ENCODE measurements at regions not wholly inside any gene's neighbourhood (a gene's known extent, or its start where the extent isn't known, plus 50 kb on each side); places are given as distances from the start of the nearest gene placed in this dataset.
A peak's percentile ranks its signal among the peaks of the same experiment; 100 is the strongest.

DNA sequence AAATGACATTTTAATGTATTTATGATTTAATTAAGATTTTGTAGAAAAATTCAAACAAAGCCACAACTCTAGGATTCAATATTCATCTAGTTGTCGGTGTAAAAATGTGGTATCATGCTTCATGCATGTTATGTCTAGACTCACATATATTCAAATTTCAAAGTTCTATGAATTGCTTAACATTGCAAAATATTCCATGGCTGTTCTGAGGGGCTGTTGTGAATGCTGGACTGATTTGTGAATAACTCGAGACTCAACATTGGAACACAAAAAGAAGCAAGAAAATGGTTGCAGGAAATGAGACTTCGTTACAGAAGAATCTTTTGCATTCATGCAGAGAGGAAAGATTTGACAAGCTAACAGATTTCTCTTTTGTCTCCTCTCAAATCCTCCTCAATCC, 705.9 kb downstream of the DHX35 start:
- no peaks in the 10 kb centered on the region for H3K4me1 ChIP-seq (ENCODE audit: insufficient read depth)
- H3K9me3 Mint-ChIP-seq = no peaks in the 10 kb centered on the region
- no peak overlapping the region for H2AFZ ChIP-seq
- H3K27ac Mint-ChIP-seq = no peak overlapping the region
- no peaks in the 10 kb centered on the region for H3K36me3 ChIP-seq (ENCODE audit: insufficient read depth)
- ATAC-seq (no peak), DNase-seq (ENCODE audit: low spot score) (no peak)
- peaks cover 5% of the 10 kb centered on the region; the same call in 1 of the 2 replicates for H3K9me2 ChIP-seq (ENCODE audit: insufficient read depth)
- H3K4me2 ChIP-seq = no peak overlapping the region
- peaks cover 6% of the 10 kb centered on the region for H3K27me3 Mint-ChIP-seq (ENCODE audit: insufficient read depth, low read depth, poor library complexity)
- no peaks in the 10 kb centered on the region for H3F3A ChIP-seq (replicated peaks; ENCODE audit: low read depth)
- TF ChIP-seq NANOG (IDR thresholded peaks at IDR 0.05; ENCODE audit: borderline replicate concordance) = no peak
- H3K79me2 ChIP-seq (replicated peaks; ENCODE audit: insufficient read depth) = no peaks in the 10 kb centered on the region
- H3K4me3 Mint-ChIP-seq = no peak overlapping the region
- no peaks in the 10 kb centered on the region for H3K27me3 ChIP-seq (ENCODE audit: insufficient read depth)
- H4K20me1 ChIP-seq (replicated peaks; ENCODE audit: insufficient read depth) = no peaks in the 10 kb centered on the region
- H3K4me3 ChIP-seq = no peak overlapping the region
- H3K4me1 Mint-ChIP-seq = peaks cover 3% of the 10 kb centered on the region; the same call in 1 of the 3 replicates
- H3K36me3 Mint-ChIP-seq (ENCODE audit: low read depth) = no peaks in the 10 kb centered on the region
- no peak overlapping the region for H3K27ac ChIP-seq (ENCODE audit: low read depth)

DNA sequence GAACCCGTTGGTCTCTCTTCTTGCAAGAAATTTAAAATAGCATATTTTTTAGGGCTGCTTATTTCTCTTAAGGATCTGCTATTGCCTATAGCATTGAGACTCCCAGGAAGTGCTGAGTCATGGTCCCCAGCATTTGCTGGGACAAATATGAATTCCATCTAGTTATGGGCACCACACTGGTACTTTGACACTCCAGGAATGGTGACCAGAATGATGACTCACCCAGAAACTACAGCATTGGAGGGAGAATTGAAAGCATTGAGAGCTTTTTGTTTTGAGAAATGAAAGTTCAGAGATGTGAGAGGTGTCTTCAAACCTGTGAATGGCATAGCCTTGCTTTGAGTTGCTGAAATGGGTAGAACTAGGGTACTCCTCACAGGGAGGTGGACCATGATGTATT, 699.7 kb downstream of the DHX35 start:
- Histone ChIP-seq H3K36me3 (ENCODE audit: insufficient read depth) (no peaks in the 10 kb centered on the region), H3K4me3 (no peak overlapping the region), H3K4me1 (ENCODE audit: insufficient read depth) (no peaks in the 10 kb centered on the region), H3K9me2 (ENCODE audit: insufficient read depth) (peaks cover 17% of the 10 kb centered on the region), H3K4me2 (no peak overlapping the region), H3F3A (replicated peaks; ENCODE audit: low read depth) (no peaks in the 10 kb centered on the region), H3K79me2 (replicated peaks; ENCODE audit: insufficient read depth) (no peaks in the 10 kb centered on the region), H2AFZ (peak overlapping the region; percentile 83), H3K27ac (ENCODE audit: low read depth) (no peak overlapping the region), H3K27me3 (ENCODE audit: insufficient read depth) (no peaks in the 10 kb centered on the region), H4K20me1 (replicated peaks; ENCODE audit: insufficient read depth) (no peaks in the 10 kb centered on the region)
- Mint-ChIP-seq H3K4me1 (no peaks in the 10 kb centered on the region; the same call in 2 of the 3 replicates), H3K27ac (0 out of 2 replicates have a peak overlapping the region, but pooled peaks have one; percentile 32), H3K36me3 (ENCODE audit: low read depth) (no peaks in the 10 kb centered on the region), H3K27me3 (ENCODE audit: insufficient read depth, low read depth, poor library complexity) (peaks cover 2% of the 10 kb centered on the region), H3K4me3 (no peak overlapping the region), H3K9me3 (no peaks in the 10 kb centered on the region)
- TF ChIP-seq EZH2phosphoT487 (IDR thresholded peaks at IDR 0.05; ENCODE audit: unreplicated experiment) = no peak
- TF ChIP-seq, protein P1, sequence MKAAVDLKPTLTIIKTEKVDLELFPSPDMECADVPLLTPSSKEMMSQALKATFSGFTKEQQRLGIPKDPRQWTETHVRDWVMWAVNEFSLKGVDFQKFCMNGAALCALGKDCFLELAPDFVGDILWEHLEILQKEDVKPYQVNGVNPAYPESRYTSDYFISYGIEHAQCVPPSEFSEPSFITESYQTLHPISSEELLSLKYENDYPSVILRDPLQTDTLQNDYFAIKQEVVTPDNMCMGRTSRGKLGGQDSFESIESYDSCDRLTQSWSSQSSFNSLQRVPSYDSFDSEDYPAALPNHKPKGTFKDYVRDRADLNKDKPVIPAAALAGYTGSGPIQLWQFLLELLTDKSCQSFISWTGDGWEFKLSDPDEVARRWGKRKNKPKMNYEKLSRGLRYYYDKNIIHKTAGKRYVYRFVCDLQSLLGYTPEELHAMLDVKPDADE (IDR thresholded peaks at IDR 0.05) = no peak
- no peak for TF ChIP-seq POLR2AphosphoS5 (IDR thresholded peaks at IDR 0.05; ENCODE audit: low read depth)
- no peak for TF ChIP-seq JUNB (IDR thresholded peaks at IDR 0.05; ENCODE audit: unreplicated experiment)
- no peak for TF ChIP-seq CREB1 (CRISPR knock-in tag; IDR thresholded peaks at IDR 0.05; ENCODE audit: low read depth)
- no peak for TF ChIP-seq STAT1 (IDR thresholded peaks at IDR 0.05; ENCODE audit: unreplicated experiment)
- no peak for TF ChIP-seq ZNF331 (CRISPR knock-in tag; IDR thresholded peaks at IDR 0.05; ENCODE audit: low read depth)
- no peak for TF ChIP-seq NANOG (IDR thresholded peaks at IDR 0.05; ENCODE audit: borderline replicate concordance)
- TF ChIP-seq, protein P2, sequence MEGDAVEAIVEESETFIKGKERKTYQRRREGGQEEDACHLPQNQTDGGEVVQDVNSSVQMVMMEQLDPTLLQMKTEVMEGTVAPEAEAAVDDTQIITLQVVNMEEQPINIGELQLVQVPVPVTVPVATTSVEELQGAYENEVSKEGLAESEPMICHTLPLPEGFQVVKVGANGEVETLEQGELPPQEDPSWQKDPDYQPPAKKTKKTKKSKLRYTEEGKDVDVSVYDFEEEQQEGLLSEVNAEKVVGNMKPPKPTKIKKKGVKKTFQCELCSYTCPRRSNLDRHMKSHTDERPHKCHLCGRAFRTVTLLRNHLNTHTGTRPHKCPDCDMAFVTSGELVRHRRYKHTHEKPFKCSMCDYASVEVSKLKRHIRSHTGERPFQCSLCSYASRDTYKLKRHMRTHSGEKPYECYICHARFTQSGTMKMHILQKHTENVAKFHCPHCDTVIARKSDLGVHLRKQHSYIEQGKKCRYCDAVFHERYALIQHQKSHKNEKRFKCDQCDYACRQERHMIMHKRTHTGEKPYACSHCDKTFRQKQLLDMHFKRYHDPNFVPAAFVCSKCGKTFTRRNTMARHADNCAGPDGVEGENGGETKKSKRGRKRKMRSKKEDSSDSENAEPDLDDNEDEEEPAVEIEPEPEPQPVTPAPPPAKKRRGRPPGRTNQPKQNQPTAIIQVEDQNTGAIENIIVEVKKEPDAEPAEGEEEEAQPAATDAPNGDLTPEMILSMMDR (conservative IDR thresholded peaks at IDR 0.05; ENCODE audit: low read depth in 2 of 2) = no peak
- TF ChIP-seq ZNF114 (CRISPR knock-in tag; IDR thresholded peaks at IDR 0.05) = no peak
- TF ChIP-seq, protein P3, sequence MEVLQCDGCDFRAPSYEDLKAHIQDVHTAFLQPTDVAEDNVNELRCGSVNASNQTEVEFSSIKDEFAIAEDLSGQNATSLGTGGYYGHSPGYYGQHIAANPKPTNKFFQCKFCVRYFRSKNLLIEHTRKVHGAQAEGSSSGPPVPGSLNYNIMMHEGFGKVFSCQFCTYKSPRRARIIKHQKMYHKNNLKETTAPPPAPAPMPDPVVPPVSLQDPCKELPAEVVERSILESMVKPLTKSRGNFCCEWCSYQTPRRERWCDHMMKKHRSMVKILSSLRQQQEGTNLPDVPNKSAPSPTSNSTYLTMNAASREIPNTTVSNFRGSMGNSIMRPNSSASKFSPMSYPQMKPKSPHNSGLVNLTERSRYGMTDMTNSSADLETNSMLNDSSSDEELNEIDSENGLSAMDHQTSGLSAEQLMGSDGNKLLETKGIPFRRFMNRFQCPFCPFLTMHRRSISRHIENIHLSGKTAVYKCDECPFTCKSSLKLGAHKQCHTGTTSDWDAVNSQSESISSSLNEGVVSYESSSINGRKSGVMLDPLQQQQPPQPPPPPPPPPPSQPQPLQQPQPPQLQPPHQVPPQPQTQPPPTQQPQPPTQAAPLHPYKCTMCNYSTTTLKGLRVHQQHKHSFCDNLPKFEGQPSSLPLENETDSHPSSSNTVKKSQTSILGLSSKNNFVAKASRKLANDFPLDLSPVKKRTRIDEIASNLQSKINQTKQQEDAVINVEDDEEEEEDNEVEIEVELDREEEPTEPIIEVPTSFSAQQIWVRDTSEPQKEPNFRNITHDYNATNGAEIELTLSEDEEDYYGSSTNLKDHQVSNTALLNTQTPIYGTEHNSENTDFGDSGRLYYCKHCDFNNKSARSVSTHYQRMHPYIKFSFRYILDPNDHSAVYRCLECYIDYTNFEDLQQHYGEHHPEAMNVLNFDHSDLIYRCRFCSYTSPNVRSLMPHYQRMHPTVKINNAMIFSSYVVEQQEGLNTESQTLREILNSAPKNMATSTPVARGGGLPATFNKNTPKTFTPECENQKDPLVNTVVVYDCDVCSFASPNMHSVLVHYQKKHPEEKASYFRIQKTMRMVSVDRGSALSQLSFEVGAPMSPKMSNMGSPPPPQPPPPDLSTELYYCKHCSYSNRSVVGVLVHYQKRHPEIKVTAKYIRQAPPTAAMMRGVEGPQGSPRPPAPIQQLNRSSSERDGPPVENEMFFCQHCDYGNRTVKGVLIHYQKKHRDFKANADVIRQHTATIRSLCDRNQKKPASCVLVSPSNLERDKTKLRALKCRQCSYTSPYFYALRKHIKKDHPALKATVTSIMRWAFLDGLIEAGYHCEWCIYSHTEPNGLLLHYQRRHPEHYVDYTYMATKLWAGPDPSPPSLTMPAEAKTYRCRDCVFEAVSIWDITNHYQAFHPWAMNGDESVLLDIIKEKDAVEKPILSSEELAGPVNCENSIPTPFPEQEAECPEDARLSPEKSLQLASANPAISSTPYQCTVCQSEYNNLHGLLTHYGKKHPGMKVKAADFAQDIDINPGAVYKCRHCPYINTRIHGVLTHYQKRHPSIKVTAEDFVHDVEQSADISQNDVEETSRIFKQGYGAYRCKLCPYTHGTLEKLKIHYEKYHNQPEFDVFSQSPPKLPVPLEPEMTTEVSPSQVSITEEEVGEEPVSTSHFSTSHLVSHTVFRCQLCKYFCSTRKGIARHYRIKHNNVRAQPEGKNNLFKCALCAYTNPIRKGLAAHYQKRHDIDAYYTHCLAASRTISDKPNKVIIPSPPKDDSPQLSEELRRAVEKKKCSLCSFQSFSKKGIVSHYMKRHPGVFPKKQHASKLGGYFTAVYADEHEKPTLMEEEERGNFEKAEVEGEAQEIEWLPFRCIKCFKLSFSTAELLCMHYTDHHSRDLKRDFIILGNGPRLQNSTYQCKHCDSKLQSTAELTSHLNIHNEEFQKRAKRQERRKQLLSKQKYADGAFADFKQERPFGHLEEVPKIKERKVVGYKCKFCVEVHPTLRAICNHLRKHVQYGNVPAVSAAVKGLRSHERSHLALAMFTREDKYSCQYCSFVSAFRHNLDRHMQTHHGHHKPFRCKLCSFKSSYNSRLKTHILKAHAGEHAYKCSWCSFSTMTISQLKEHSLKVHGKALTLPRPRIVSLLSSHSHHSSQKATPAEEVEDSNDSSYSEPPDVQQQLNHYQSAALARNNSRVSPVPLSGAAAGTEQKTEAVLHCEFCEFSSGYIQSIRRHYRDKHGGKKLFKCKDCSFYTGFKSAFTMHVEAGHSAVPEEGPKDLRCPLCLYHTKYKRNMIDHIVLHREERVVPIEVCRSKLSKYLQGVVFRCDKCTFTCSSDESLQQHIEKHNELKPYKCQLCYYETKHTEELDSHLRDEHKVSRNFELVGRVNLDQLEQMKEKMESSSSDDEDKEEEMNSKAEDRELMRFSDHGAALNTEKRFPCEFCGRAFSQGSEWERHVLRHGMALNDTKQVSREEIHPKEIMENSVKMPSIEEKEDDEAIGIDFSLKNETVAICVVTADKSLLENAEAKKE (CRISPR knock-in tag; IDR thresholded peaks at IDR 0.05) = no peak
- DNase-seq (ENCODE audit: low spot score) (no peak), ATAC-seq (no peak)
